ENCODE measurements at regions not wholly inside any gene's neighbourhood (a gene's known extent, or its start where the extent isn't known, plus 50 kb on each side); places are given as distances from the start of the nearest gene placed in this dataset.

- TF ChIP-seq POLR2A (IDR thresholded peaks at IDR 0.05; ENCODE audit: low read depth), result no peak
- TF ChIP-seq CTCF (IDR thresholded peaks at IDR 0.05), result no peak
Observed at GRCh38 chr14:25800841-25801240, 750.9 kb upstream of the STXBP6 start.

Measured in esophagus muscularis mucosa (tissue), 3 donors.